SK-N-SH (cell line): ENCODE measurements at regions not wholly inside any gene's neighbourhood (a gene's known extent, or its start where the extent isn't known, plus 50 kb on each side); places are given as distances from the start of the nearest gene placed in this dataset.

ENCODE experiments used
- CTCF ChIA-PET: fragments of 300-600, 350-600 bp; formaldehyde crosslinking; extraction: SDS; loops from one replicate; lab custom pipeline; 2021; lab: Yijun Ruan, JAX
- POLR2A ChIA-PET: fragments of 350-600 bp; sonication (Branson Sonifier 250); formaldehyde crosslinking; extraction: SDS; loops from one replicate; lab custom pipeline; 2020; ENCODE audit warnings: antibody characterized with exemption, inconsistent platforms; lab: Yijun Ruan, JAX
- DNase-seq: peaks from one replicate; pipeline ENCODE4 v3.0.0; 2012
- H2AFZ ChIP-seq: fragments of 200-600 bp; sonication (generic); 2 replicates; pipeline ENCODE4 v1.8.1; 2016; ENCODE audit warnings: antibody characterized with exemption, mild to moderate bottlenecking, low read depth
- H3F3A ChIP-seq: fragments of 200-600 bp; sonication (generic); replicated peaks from 2 replicates; pipeline ENCODE3; 2016; ENCODE audit warnings: antibody characterized with exemption, mild to moderate bottlenecking; ENCODE audit not compliant: insufficient read depth
- H3K27ac ChIP-seq, 2 experiments: fragments of 200-500 bp in 1 of 2; fragments of 200-600 bp in 1 of 2; sonication (Bioruptor generic) in 1 of 2; sonication (generic), shearing (Covaris generic) in 1 of 2; 2 replicates each; pipeline versions ENCODE4 v1.5.1 to v1.6.1; 2014 to 2016; ENCODE audit warnings: low read depth in 2 of 2, inconsistent platforms in 1 of 2, low read length in 1 of 2, mild to moderate bottlenecking in 1 of 2, mixed read lengths in 1 of 2
- H3K27me3 ChIP-seq: fragments of 200-600 bp; sonication (generic), shearing (Covaris generic); 2 replicates; pipeline ENCODE4 v1.6.1; 2016; ENCODE audit warnings: mixed run types; ENCODE audit not compliant: insufficient read depth
- H3K36me3 ChIP-seq, 2 experiments: fragments of 200-500 bp in 1 of 2; fragments of 200-600 bp in 1 of 2; sonication (Bioruptor generic) in 1 of 2; sonication (generic) in 1 of 2; replicated peaks in 1 of 2; 2 replicates each; pipeline versions ENCODE3 to v1.5.1; 2014 to 2016; ENCODE audit warnings: low read length in 1 of 2, mild to moderate bottlenecking in 1 of 2; ENCODE audit not compliant: insufficient read depth in 2 of 2, control insufficient read depth in 1 of 2
- H3K4me1 ChIP-seq, 2 experiments: fragments of 200-500 bp in 1 of 2; fragments of 200-600 bp in 1 of 2; sonication (Bioruptor generic) in 1 of 2; sonication (generic), shearing (Covaris generic) in 1 of 2; 2 replicates each; pipeline versions ENCODE4 v1.5.1 to v1.6.1; 2014 to 2016; ENCODE audit warnings: low read depth in 1 of 2, low read length in 1 of 2, mixed run types in 1 of 2; ENCODE audit not compliant: insufficient read depth in 2 of 2, control insufficient read depth in 1 of 2
- H3K4me2 ChIP-seq: fragments of 200-600 bp; sonication (generic), shearing (Covaris generic); 2 replicates; pipeline ENCODE4 v1.6.1; 2017; ENCODE audit warnings: mixed run types
- H3K4me3 ChIP-seq, 2 experiments: fragments of 200-500 bp in 1 of 2; fragments of 200-600 bp in 1 of 2; sonication (Bioruptor generic) in 1 of 2; sonication (generic), shearing (Covaris generic) in 1 of 2; 2 replicates each; pipeline versions ENCODE4 v1.5.1 to v1.8.1; 2014 to 2016; ENCODE audit warnings: low read depth in 2 of 2, inconsistent platforms in 1 of 2, low read length in 1 of 2, mild to moderate bottlenecking in 1 of 2, mixed read lengths in 1 of 2, moderate library complexity in 1 of 2
- H3K79me2 ChIP-seq: fragments of 200-600 bp; sonication (generic); 2 replicates; pipeline ENCODE4 v1.8.1; 2017; ENCODE audit warnings: mild to moderate bottlenecking; ENCODE audit not compliant: insufficient read depth
- H3K9ac ChIP-seq: fragments of 200-600 bp; sonication (generic); 2 replicates; pipeline ENCODE4 v1.6.1; 2017; ENCODE audit warnings: mixed run types
- H3K9me2 ChIP-seq: fragments of 200-600 bp; sonication (generic); 2 replicates; pipeline ENCODE4 v1.6.1; 2017; ENCODE audit warnings: mixed run types
- H3K9me3 ChIP-seq: fragments of 200-600 bp; sonication (generic); 2 replicates; pipeline ENCODE4 v1.6.1; 2017; ENCODE audit warnings: mixed run types, mild to moderate bottlenecking, moderate library complexity
- H4K20me1 ChIP-seq: fragments of 200-600 bp; sonication (generic); 2 replicates; pipeline ENCODE4 v1.6.1; 2017; ENCODE audit warnings: mild to moderate bottlenecking, mixed run types; ENCODE audit not compliant: insufficient read depth
- CHD2 ChIP-seq: fragments of 150-350 bp; IDR thresholded peaks from 2 replicates; pipeline ENCODE4 v1.6.1; 2018; ENCODE audit warnings: low read length; ENCODE audit not compliant: partially characterized antibody
- CTCF ChIP-seq: fragments of 200-600 bp; sonication (generic); IDR thresholded peaks from 2 replicates; pipeline ENCODE4 v1.6.1; 2017; ENCODE audit warnings: antibody characterized with exemption, mild to moderate bottlenecking, moderate library complexity
- ELF1 ChIP-seq: IDR thresholded peaks from 2 replicates; pipeline ENCODE4 v1.4.0; 2012
- EZH2phosphoT487 ChIP-seq: fragments of 200-600 bp; sonication (generic); IDR thresholded peaks from 2 replicates; pipeline ENCODE4 v1.6.1; 2017; ENCODE audit warnings: low read depth, mixed run types, mild to moderate bottlenecking, antibody characterized with exemption, moderate library complexity, borderline replicate concordance
- FOSL2 ChIP-seq: IDR thresholded peaks from 2 replicates; pipeline ENCODE4 v1.4.0; 2012; ENCODE audit warnings: low read depth, mild to moderate bottlenecking, moderate library complexity, borderline replicate concordance
- FOXJ3 ChIP-seq: sonication (generic); formaldehyde crosslinking; IDR thresholded peaks from 2 replicates; pipeline ENCODE4 v1.5.1; 2020; ENCODE audit warnings: mild to moderate bottlenecking, missing genetic modification reagents
- GABPA ChIP-seq: IDR thresholded peaks from 2 replicates; pipeline ENCODE4 v1.4.0; 2012; ENCODE audit warnings: low read depth, mild to moderate bottlenecking
- GATA2 ChIP-seq: sonication (generic); formaldehyde crosslinking; IDR thresholded peaks from 2 replicates; pipeline ENCODE4 v1.5.0; 2020; ENCODE audit warnings: mild to moderate bottlenecking, missing genetic modification reagents
- JUND ChIP-seq: IDR thresholded peaks from 2 replicates; pipeline ENCODE4 v1.4.0; 2012
- MAX ChIP-seq: IDR thresholded peaks from 2 replicates; pipeline ENCODE4 v1.4.0; 2012; ENCODE audit warnings: low read depth
- RAD21 ChIP-seq: IDR thresholded peaks from 2 replicates; pipeline ENCODE4 v1.6.1; 2012; ENCODE audit warnings: mild to moderate bottlenecking, low read length
- RCOR1 ChIP-seq: fragments of 150-350 bp; IDR thresholded peaks from 2 replicates; pipeline ENCODE4 v1.6.1; 2017; ENCODE audit warnings: antibody characterized with exemption, low read length
- REST ChIP-seq: IDR thresholded peaks from 2 replicates; pipeline ENCODE4 v1.6.1; 2012; ENCODE audit warnings: mild to moderate bottlenecking, low read depth, low read length, moderate library complexity
- RXRA ChIP-seq: IDR thresholded peaks from 2 replicates; pipeline ENCODE4 v1.4.0; 2012; ENCODE audit warnings: low read depth, mild to moderate bottlenecking, borderline replicate concordance
- SIN3A ChIP-seq: IDR thresholded peaks from 2 replicates; pipeline ENCODE4 v1.6.1; 2012; ENCODE audit warnings: low read depth, mild to moderate bottlenecking, low read length, moderate library complexity, borderline replicate concordance
- SMC3 ChIP-seq: IDR thresholded peaks from 2 replicates; pipeline ENCODE4 v1.6.1; 2012; ENCODE audit warnings: low read depth, low read length, improper control_type of control experiment
- USF2 ChIP-seq: fragments of 150-350 bp; IDR thresholded peaks from 2 replicates; pipeline ENCODE4 v1.6.1; 2017; ENCODE audit warnings: antibody characterized with exemption, low read length, low read depth, borderline replicate concordance
- YY1 ChIP-seq: IDR thresholded peaks from 2 replicates; pipeline ENCODE4 v1.4.0; 2012; ENCODE audit warnings: low read depth, mild to moderate bottlenecking
- ZBTB33 ChIP-seq: IDR thresholded peaks from 2 replicates; pipeline ENCODE4 v1.4.0; 2012; ENCODE audit warnings: low read depth, borderline replicate concordance
- WGBS: methylation state at CpG from one replicate; pipeline ENCODE4 v1.1.6; 2017; ENCODE audit warnings: low lambda C conversion rate; 5-methylcytosine and 5-hydroxymethylcytosine counted together

- Histone ChIP-seq H2AFZ (no peak overlapping the region), H3K4me2 (no peak overlapping the region), H3K36me3 (no peaks in the 10 kb centered on the region), H3K9me2 (no peaks in the 10 kb centered on the region), H3K9me3 (no peaks in the 10 kb centered on the region), H3K9ac (no peak overlapping the region), H3K4me1 (peaks cover 0 to under 1% of the 10 kb centered on the region in 2 experiments; a peak in 1 of 4 replicates), H3F3A (no peaks in the 10 kb centered on the region), H3K79me2 (no peaks in the 10 kb centered on the region), H3K4me3 (no peak overlapping the region), H3K27ac (no peak overlapping the region), H3K27me3 (no peaks in the 10 kb centered on the region), H4K20me1 (no peaks in the 10 kb centered on the region)
- ChIA-PET CTCF (no interaction called here), POLR2A (no interaction called here)
- DNase-seq, result no peak
- WGBS, result 30% methylated on average over 1 of the region's 1 CpG
- TF ChIP-seq JUND, result no peak
- TF ChIP-seq RXRA, result no peak
- TF ChIP-seq SMC3, result no peak
- no peak for TF ChIP-seq EZH2phosphoT487
- no peak for TF ChIP-seq MAX
- TF ChIP-seq FOSL2, result no peak
- no peak for TF ChIP-seq YY1
- no peak for TF ChIP-seq USF2
- TF ChIP-seq CHD2, result no peak
- no peak for TF ChIP-seq REST
- no peak for TF ChIP-seq FOXJ3 (CRISPR knock-in tag)
- no peak for TF ChIP-seq GABPA
- TF ChIP-seq SIN3A, result no peak
Observed at GRCh38 chr1:87555366-87555765, 226.7 kb downstream of the LMO4 start.

GRCh38 chr1:87556326-87556725 lies 227.6 kb downstream of the LMO4 start:
- H3K4me3 ChIP-seq, result no peak overlapping the region
- H3K9ac ChIP-seq, result no peak overlapping the region
- H3K9me3 ChIP-seq, result no peaks in the 10 kb centered on the region
- no peaks in the 10 kb centered on the region for H3F3A ChIP-seq
- H3K27ac ChIP-seq, result no peak overlapping the region
- ChIA-PET CTCF (no interaction called here), POLR2A (no interaction called here)
- H3K4me1 ChIP-seq, result peaks cover 0 to 9% of the 10 kb centered on the region in 2 experiments; a peak in 1 of 4 replicates
- WGBS, result 50% methylated on average over 3 of the region's 3 CpGs
- no peaks in the 10 kb centered on the region for H4K20me1 ChIP-seq
- no peak overlapping the region for H3K4me2 ChIP-seq
- no peak overlapping the region for H2AFZ ChIP-seq
- H3K36me3 ChIP-seq, result no peaks in the 10 kb centered on the region
- no peak for DNase-seq
- H3K9me2 ChIP-seq, result no peaks in the 10 kb centered on the region
- no peak for TF ChIP-seq CTCF
- no peak for TF ChIP-seq JUND
- TF ChIP-seq RCOR1, result no peak
- TF ChIP-seq RAD21, result no peak
- TF ChIP-seq ZBTB33, result no peak
- TF ChIP-seq GATA2 (CRISPR knock-in tag), result no peak
- TF ChIP-seq ELF1, result no peak
- no peaks in the 10 kb centered on the region for H3K27me3 ChIP-seq
- no peaks in the 10 kb centered on the region for H3K79me2 ChIP-seq
